Fibroblast of villous mesenchyme (primary cell): ENCODE measurements at regions not wholly inside any gene's neighbourhood (a gene's known extent, or its start where the extent isn't known, plus 50 kb on each side); places are given as distances from the start of the nearest gene placed in this dataset.
A peak's percentile ranks its signal among the peaks of the same experiment; 100 is the strongest.
"Not testable (repeated sequence)": the region's sequence is repeated elsewhere in the genome, so short reads cannot be mapped to it uniquely, and the experiment has no call there.

ENCODE experiments used
- DNase-seq: peaks from one replicate; pipeline ENCODE4 v3.0.0-alpha.2; 2010; ENCODE audit warnings: low read depth
- H3K4me3 ChIP-seq: 2 replicates; pipeline ENCODE4 v1.5.1; 2011; ENCODE audit warnings: low read depth, mild to moderate bottlenecking, low read length
- TF ChIP-seq, protein P1 (sequence below): IDR thresholded peaks from 2 replicates; pipeline ENCODE4 v1.5.1; 2012; ENCODE audit warnings: low read depth, mild to moderate bottlenecking, low read length; ENCODE audit not compliant: insufficient read depth

- TF ChIP-seq, protein P1, sequence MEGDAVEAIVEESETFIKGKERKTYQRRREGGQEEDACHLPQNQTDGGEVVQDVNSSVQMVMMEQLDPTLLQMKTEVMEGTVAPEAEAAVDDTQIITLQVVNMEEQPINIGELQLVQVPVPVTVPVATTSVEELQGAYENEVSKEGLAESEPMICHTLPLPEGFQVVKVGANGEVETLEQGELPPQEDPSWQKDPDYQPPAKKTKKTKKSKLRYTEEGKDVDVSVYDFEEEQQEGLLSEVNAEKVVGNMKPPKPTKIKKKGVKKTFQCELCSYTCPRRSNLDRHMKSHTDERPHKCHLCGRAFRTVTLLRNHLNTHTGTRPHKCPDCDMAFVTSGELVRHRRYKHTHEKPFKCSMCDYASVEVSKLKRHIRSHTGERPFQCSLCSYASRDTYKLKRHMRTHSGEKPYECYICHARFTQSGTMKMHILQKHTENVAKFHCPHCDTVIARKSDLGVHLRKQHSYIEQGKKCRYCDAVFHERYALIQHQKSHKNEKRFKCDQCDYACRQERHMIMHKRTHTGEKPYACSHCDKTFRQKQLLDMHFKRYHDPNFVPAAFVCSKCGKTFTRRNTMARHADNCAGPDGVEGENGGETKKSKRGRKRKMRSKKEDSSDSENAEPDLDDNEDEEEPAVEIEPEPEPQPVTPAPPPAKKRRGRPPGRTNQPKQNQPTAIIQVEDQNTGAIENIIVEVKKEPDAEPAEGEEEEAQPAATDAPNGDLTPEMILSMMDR, result no peak
- DNase-seq, result peak; percentile 49
- no peak overlapping the region for H3K4me3 ChIP-seq
These were observed 143.9 kb upstream of the SLC1A3 start for GRCh38 chr5:36462295-36463021.

GRCh38 chr5:36475942-36476341, 130.5 kb upstream of the SLC1A3 start:
- not testable (repeated sequence) for DNase-seq, H3K4me3 ChIP-seq

GRCh38 chr5:36478646-36479317, 127.6 kb upstream of the SLC1A3 start:
- no peak for DNase-seq
- H3K4me3 ChIP-seq, result no peak overlapping the region
- TF ChIP-seq, protein P1, result no peak

DNA sequence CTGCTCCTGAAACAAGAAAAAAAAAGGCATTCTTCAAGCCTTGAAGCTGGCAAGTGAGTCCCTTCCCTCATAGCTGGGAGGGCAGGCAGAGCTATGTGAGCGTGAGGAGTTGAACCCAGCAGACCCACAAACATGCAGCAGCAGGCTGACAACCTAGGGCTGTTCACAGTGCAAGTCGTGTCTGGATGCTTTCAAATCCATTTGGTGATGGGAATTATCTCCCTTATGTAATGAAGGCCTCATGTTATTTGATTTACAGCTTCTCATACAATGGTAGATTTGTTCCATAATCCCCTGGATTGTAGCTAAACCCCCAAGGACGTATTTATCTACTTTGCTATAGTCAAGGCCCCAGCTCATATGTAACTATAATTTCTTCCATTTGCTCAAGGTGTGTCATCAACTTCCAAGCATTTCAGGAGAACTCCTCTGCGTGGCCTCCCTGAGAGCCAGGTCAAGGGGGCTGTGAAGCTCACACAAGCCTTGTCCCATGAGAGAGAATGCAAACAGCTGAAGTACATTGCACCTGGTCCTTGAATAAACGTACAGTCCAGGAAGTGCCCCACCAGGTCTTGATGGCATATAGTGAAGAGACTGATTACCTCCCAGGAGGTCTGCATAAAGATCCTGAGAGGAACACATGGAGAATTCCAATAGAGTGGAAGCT, 124.8 kb upstream of the SLC1A3 start:
- TF ChIP-seq, protein P1, result no peak
- no peak overlapping the region for H3K4me3 ChIP-seq
- no peak for DNase-seq

DNA sequence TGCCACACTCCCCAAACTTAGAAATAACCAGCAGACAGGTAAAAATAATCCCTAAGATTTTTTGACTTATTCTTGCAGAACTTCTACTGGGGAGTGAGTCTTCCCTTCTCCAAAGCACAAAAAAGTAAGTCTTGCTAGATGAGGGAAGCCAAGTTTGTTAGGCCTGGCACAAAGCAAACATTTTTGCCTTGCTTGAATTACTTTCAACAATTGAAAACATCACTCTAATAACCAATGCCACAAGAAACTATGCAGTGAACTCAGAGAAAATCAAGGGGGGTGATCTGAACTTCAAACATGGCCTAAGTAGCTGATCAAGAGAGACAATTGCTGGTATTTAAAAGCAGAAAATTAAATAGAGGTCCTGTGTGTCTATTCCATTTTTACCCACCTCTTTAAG, 123.6 kb upstream of the SLC1A3 start:
- H3K4me3 ChIP-seq, result no peak overlapping the region
- no peak for DNase-seq
- TF ChIP-seq, protein P1, result no peak

DNA sequence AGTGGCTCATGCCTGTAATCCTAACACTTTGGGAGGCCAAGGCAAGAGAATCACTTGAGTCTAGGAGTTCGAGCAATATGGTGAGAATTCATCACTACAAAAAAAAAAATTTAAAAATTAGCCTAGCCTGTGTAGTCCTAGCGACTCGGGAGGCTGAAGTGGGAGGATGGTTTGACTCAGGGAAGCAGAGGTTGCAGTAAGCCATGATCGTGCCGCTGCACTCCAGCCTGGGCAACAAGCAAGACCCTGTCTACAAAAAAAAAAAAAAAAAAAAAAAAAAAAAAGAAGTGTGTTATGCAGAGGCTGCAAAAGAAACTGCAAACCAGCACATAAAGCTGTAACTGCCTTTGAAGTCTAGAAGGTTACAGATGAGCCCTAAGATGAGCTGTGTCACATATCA, 116.9 kb upstream of the SLC1A3 start:
- DNase-seq, result no peak
- TF ChIP-seq, protein P1, result no peak
- no peak overlapping the region for H3K4me3 ChIP-seq

DNA sequence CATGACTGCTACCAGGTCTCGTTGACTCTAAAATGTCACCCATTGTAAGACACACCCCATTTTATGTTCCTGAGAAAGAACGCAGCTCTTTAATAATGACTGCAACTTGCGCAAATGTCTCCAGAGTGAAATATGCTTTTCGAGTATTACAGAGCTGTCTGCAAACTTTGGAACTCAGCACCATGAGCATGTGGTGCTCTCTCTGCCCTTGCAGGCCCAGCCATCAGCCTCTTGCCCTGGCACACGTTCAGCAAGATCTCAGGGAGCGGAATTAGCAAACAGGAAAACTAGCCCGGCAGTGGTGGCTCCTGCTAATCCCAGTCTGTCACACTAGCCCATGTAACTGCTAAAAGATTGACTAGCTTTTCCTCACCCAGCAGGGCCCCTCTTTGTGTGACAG, 114.5 kb upstream of the SLC1A3 start:
- TF ChIP-seq, protein P1, result no peak
- no peak overlapping the region for H3K4me3 ChIP-seq
- DNase-seq, result no peak
